AML-193 (cell line): ENCODE measurements at regions not wholly inside any gene's neighbourhood (a gene's known extent, or its start where the extent isn't known, plus 50 kb on each side); places are given as distances from the start of the nearest gene placed in this dataset.

Experiments used
- DNase-seq, 2 experiments: peaks; one replicate each; lab custom pipeline; 2025; lab: John Stamatoyannopoulos, UW

- DNase-seq: no peak
These were observed 519.1 kb downstream of the IQCM start for GRCh38 chr4:149296503-149296902.

GRCh38 chr4:149296084-149296483, 519.6 kb downstream of the IQCM start:
- no peak for DNase-seq

GRCh38 chr4:149294601-149295000, 521.0 kb downstream of the IQCM start:
- no peak for DNase-seq

GRCh38 chr4:149293046-149293649, 522.5 kb downstream of the IQCM start:
- no peak for DNase-seq

- no peak for DNase-seq
These were observed 523.1 kb downstream of the IQCM start for GRCh38 chr4:149292425-149293007.

- DNase-seq: no peak
These were observed 524.2 kb downstream of the IQCM start for GRCh38 chr4:149291463-149291862.

GRCh38 chr4:149280806-149281205, 534.8 kb downstream of the IQCM start:
- no peak for DNase-seq

GRCh38 chr4:149279776-149280175, 535.9 kb downstream of the IQCM start:
- DNase-seq: no peak

GRCh38 chr4:149279331-149279730, 536.3 kb downstream of the IQCM start:
- DNase-seq: no peak

GRCh38 chr4:149277705-149278104, 537.9 kb downstream of the IQCM start:
- DNase-seq: no peak

- no peak for DNase-seq
These were observed 545.8 kb downstream of the IQCM start for GRCh38 chr4:149269835-149270234.

- DNase-seq: no peak
These were observed 549.3 kb downstream of the IQCM start for GRCh38 chr4:149266301-149266700.

GRCh38 chr4:149265645-149266044, 550.0 kb downstream of the IQCM start:
- no peak for DNase-seq

GRCh38 chr4:149264093-149264733, 551.4 kb downstream of the IQCM start:
- peak; percentile 22 to 29 for DNase-seq

GRCh38 chr4:149248191-149248764, 567.4 kb downstream of the IQCM start:
- DNase-seq: no peak

- DNase-seq: no peak
These were observed 568.5 kb downstream of the IQCM start for GRCh38 chr4:149247164-149247563.

GRCh38 chr4:149245333-149245732, 570.3 kb downstream of the IQCM start:
- DNase-seq: no peak

GRCh38 chr4:149238097-149238496, 577.5 kb downstream of the IQCM start:
- DNase-seq: no peak

GRCh38 chr4:149234798-149235197, 580.8 kb downstream of the IQCM start:
- DNase-seq: no peak

GRCh38 chr4:149223659-149224058, 592.0 kb downstream of the IQCM start:
- DNase-seq: no peak

GRCh38 chr4:149218672-149219071, 597.0 kb downstream of the IQCM start:
- DNase-seq: no peak

- DNase-seq: no peak
These were observed 601.3 kb downstream of the IQCM start for GRCh38 chr4:149214301-149214700.

GRCh38 chr4:149211876-149212275, 603.8 kb downstream of the IQCM start:
- DNase-seq: no peak
